HG02852 (cell line): ENCODE measurements at regions not wholly inside any gene's neighbourhood (a gene's known extent, or its start where the extent isn't known, plus 50 kb on each side); places are given as distances from the start of the nearest gene placed in this dataset.

Source experiments
- ATAC-seq: cut with Tn5 transposase; IDR thresholded peaks from one replicate; pipeline ENCODE4 v1.9.1; 2021; ENCODE audit warnings: mild to moderate bottlenecking, moderate library complexity; ENCODE audit not compliant: unreplicated experiment

GRCh38 chr22:22345781-22346180 lies 101.2 kb downstream of the VPREB1 start:
- ATAC-seq: no peak

DNA sequence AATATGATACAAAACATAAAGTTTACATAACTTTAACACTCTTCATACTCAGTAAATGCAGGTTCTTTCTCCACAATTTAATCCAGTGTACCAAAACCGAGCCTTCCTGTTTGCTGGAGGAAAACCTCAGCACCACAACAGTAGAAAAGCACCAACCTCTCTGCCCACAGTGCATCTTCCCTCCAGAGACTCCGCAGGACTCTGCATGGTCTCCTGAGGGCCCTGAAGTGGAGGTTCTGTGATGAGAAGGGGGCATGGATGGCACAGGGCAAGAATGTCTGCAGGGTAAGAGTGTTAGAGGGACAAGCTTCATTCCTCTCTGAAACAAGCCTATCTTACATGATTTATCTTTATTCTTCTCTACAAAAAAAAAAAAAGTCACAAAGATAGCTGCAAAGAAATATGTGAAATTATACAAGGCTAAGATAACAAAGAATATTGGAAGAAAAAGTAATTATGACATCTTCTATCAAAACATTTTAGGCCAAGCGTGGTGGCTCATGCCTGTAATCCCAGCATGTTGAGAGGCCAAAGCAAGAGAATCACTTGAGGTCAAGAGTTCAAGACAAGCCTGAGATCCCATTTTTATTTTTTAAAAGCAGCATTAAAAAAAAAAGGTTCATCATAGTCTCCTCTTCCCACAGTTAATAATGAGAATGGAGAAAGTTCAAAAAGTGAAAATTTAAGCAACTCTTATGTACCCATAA lies 102.0 kb downstream of the VPREB1 start:
- no peak for ATAC-seq

DNA sequence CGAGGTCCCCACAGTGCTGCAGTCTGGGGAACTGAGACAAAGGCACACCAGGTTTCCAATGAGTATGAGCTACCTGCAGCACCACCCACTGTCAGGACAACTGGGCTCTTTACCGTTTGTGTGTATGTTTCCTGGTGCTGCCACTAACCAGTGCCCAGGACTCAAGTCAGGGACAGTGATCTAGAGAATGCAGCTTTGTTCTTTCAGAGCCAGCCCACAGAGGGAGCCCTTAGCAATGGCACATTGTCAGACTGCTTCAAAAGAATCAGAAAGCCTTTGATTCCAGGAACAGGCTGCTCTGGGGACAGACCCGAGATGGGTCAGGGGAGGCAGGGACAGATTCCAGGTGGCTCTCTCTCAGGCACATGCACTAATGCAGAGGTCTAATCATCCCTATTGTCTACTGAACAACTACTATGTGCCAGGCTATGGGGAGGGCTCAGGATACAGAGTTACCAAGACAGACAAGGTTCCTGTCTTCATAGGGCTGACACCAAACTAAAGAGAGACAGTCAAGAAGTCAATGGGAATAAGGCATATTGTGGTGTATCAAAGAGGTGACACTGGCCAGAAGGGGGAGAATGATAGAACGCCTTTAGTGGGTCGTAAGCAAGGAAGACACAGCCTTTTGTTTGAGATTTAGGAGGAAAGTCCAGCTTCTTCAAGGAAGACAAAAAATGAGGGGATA lies 103.7 kb downstream of the VPREB1 start:
- ATAC-seq: no peak

- ATAC-seq: no peak
Observed at GRCh38 chr22:22348815-22349454, 104.3 kb downstream of the VPREB1 start.

DNA sequence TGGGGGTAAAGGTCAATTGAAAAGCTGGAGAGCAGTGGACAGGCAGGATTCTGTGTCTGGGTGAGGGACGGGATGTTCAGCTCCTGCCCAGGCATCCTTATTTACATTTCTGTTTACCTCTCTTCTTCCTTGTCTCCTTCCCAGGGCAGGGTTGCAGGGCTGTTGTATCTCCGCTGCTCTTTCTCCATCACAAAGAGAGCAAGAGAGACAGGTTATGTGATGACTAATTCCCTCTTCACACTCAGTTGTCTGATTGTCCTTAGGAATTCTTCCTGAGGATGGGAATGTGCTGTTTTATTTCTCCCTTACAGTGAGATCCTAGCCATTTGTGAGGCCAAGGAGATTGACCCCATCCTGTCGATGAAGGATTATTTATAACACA lies 104.9 kb downstream of the VPREB1 start:
- no peak for ATAC-seq

DNA sequence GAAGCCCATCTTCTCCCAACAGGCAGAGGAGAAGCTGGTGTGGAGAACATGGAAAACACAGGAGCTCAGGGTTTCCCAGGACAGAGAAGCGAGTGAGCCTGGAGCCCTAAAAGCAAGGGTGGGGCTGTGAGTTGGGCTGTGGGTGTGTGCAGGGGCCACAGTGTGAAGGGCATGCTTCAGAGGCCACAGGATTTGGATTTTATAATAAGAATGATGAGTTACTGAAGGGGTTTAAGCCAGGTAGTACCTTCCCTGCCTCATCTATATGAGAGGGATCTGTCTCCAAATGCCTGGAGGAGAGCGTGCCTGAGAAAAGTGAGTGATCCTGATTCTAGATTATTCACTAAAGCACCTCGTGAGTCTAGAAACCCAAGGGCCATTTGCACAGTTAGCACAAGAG lies 106.8 kb downstream of the VPREB1 start:
- ATAC-seq: no peak

- no peak for ATAC-seq
Observed at GRCh38 chr22:22352371-22352999, 107.9 kb downstream of the VPREB1 start.

DNA sequence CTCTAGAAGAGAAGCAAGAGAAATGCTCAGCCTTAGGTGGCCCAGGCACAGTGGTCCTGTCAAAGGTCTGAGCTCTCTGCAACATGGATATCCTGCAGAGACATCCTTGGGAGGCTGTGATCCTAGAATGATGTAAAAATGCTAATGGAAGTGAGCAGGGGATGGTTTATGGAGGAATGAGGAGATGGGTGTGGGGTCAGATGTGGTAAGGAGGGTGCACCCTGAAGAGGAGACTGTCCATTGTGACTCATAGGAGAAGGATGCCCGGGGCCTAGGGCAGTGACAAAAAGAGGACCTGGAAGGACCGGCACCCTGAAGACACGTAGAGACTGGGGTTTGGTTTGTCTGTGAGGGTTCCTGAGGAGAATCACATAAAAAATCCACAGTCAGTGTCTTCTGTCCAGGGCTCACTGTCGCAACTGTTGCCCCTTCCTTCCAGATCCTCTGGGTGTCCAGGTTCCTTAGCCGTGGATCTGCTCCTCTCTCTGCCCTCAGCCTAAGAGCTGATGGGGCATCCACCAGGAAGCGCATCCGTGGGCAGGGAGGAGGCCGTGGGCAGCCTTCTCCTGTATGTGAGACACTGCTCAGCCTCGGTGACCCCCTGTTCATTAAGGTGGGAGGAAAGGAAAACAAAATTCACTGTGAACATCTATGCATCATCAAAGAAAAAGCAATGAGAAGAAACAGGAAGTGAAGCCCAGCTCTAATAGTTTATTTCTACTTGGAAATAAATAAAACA lies 110.7 kb downstream of the VPREB1 start:
- no peak for ATAC-seq

DNA sequence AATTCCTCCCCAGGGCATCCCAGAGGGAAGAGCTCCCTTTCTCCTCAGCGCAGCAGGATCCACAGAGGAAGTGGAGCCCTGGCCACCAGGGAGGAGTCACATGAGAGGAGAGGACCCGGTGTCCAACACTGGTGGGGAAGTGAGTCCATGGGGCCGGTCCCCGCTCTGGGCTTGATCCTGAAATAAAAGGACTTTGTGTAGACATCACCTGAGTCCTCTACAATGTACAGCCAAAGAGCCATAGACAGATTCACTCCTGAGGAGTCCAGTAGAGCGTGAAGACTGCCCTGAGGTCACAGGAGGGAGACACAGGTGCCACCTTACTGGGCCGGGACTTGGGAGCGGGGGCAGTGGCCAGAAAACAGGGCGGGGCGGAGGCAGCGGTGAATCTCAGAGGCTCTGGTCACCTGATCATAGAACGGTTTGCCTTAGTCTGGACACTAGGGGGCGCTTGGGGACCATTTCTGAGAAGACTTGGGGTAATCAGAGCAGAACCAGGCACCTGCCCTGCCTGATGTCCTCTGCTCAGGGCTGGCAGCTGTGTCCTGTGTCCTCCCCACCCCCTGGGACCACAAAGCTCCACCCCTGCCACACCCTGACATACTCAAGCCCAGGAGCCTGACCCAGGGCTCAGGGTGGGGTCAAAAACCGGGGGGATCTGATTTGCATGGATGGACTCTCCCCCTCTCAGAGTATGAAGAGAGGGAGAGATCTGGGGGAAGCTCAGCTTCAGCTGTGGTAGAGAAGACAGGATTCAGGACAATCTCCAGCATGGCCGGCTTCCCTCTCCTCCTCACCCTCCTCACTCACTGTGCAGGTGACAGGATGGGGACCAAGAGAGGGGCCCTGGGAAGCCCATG lies 112.7 kb downstream of the VPREB1 start:
- ATAC-seq: peak; percentile 79

DNA sequence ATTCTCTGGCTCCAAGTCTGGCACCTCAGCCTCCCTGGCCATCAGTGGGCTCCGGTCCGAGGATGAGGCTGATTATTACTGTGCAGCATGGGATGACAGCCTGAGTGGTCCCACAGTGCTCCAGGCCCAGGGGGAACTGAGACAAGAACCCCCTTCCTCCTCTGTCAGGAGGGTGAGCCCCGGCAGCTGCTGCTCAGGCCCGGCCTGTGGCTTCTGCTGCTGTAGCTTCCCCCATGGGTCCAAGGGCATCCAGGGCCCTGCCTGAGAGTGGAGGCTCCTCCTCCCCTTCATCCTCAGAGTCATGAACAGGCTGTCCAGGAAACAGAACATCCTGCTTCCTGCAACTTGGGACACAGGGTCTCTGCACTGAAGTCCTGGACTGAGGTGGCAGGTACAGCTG lies 113.6 kb downstream of the VPREB1 start:
- ATAC-seq: no peak

GRCh38 chr22:22358686-22359085 lies 114.1 kb downstream of the VPREB1 start:
- no peak for ATAC-seq

GRCh38 chr22:22359465-22359864 lies 114.9 kb downstream of the VPREB1 start:
- ATAC-seq: no peak

DNA sequence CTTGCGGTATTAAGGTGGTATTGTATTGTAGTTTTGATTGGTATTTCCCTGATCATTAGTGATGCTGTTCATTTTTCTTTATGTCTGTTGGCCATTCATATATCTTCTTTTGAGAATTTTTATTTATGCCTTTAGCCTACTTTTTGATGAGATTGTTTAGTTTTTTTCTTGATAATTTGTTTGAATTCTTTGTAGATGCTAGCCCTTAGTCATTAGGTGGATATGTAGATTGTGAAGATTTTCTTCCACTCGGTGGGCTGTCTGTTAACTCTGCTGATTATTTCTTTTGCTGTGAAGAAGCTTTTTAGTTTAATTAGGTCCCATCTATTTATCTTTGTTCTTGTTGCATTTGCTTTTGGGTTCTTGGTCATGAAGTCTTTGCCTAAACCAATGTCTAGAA lies 115.4 kb downstream of the VPREB1 start:
- no peak for ATAC-seq

DNA sequence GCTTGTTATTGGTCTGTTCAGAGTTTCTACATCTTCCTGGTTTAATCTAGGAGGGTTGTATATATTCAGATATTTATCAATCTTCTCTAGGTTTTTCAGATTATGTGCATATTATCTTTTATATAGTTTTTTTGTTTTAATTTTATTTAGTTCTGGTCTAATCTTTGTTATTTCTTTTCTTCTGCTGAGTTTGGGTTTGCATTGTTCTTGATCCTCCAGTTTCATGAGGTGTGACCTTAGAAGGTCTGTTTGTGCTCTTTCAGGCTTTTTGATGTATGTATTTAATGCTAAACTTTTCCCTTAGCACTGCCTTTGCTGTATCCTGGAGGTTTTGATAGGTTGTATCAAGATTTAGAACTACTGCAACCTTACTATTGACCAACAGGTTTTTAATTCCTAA lies 117.7 kb downstream of the VPREB1 start:
- ATAC-seq: no peak

DNA sequence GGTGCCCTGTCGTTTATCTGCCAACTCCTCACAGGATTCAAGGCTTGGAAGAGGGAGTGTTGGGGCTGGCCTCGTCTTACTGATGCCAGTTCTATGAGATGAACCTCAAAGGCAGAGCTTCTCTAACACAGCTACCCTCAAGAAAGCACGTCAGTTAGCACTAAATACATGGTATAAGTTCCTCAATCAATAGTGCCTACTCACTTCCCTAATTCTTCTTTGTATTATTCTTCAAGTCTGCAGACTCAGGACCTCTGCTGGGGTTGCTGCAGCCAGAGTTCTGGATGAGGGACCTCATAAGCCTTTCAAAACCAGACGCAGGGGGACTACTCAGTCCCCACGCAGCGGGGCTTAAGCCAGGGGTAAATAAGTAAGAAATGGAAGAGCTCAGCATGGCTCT lies 118.3 kb downstream of the VPREB1 start:
- ATAC-seq: no peak

GRCh38 chr22:22364207-22364606 lies 119.6 kb downstream of the VPREB1 start:
- no peak for ATAC-seq

DNA sequence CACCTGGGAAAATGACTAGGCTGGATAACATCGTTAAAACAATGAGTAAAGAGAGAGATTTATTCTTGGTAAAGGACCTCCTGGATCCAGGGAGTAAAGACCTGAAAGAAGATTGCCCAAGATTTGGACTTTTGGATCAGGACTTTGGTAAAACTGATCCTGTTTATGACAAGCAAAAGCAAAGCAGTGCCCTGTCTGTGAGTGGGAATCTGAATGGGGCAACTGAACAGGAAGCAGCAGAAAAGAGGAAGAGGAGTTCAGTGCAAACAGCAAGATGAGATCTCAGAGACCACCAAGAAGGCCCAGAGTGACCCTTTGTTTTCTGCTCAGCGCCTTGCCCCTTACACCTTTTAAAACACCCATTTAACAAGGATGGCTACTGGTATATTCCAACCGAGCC lies 122.0 kb downstream of the VPREB1 start:
- no peak for ATAC-seq

DNA sequence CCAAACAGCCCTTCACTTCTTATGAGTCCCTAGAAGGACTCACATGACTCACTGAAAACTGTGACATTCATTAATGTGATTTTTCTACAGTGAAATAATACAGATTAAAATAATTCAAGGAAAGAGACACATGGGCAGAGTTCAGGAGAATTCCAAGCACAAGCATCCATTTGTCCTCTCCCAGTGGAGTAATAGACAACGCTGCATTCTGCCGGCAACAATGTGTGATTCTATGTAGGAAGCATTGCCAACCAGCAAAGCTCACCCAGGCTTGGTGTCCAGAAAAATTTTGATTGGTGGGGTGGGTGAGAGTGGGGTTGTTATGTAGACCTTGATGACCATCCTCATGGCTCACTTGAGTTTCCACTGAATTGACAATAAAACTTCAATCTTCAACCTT lies 123.9 kb downstream of the VPREB1 start:
- no peak for ATAC-seq

- peak; percentile 44 for ATAC-seq
Observed at GRCh38 chr22:22369219-22369963, 124.8 kb downstream of the VPREB1 start.

DNA sequence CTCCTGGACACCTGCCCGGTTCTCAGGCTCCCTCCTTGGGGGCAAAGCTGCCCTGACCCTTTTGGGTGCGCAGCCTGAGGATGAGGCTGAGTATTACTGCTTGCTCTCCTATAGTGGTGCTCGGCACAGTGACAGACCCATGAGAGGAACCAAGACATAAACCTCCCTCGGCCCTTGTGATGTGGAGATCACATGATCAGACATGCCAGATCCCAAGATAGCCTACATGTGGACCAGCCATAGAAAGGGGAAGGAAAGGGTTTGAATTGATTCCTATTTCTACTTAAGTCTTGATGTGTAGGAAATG lies 125.3 kb downstream of the VPREB1 start:
- ATAC-seq: no peak
